Epithelial cell of esophagus (primary cell): ENCODE measurements at regions not wholly inside any gene's neighbourhood (a gene's known extent, or its start where the extent isn't known, plus 50 kb on each side); places are given as distances from the start of the nearest gene placed in this dataset.

ENCODE experiments used
- DNase-seq: peaks from one replicate; pipeline ENCODE4 v3.0.0; 2010; ENCODE audit warnings: low read depth
- H3K4me3 ChIP-seq: 2 replicates; pipeline ENCODE4 v1.5.1; 2011; ENCODE audit warnings: mild to moderate bottlenecking, low read length, control low read depth
- TF ChIP-seq, protein P1 (sequence below): IDR thresholded peaks from 2 replicates; pipeline ENCODE4 v1.5.1; 2011; ENCODE audit warnings: low read depth, mild to moderate bottlenecking, low read length, control low read depth, inconsistent platforms; ENCODE audit not compliant: insufficient read depth; ENCODE audit errors: missing control alignments

DNA sequence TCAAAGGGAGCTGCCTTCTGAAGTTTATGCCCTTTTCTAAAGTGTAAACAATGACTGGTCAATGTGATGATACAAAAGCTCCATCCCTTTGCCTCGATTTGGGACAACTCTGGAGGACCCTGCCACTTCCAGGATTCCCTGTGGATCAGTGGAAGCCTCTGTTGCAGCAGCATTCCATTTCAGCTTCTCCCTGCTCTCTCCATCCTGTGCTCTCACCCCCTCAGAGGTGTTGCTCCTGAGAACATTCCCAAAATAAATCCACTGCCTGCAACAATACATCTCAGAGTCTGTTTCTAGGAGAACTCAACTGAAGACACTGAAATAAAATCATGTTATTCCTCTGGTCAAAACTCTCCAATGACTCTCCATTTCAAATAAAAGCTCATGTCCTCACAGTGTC is 263.6 kb downstream of the HACE1 start:
- no peak overlapping the region for H3K4me3 ChIP-seq
- no peak for DNase-seq
- TF ChIP-seq, protein P1, sequence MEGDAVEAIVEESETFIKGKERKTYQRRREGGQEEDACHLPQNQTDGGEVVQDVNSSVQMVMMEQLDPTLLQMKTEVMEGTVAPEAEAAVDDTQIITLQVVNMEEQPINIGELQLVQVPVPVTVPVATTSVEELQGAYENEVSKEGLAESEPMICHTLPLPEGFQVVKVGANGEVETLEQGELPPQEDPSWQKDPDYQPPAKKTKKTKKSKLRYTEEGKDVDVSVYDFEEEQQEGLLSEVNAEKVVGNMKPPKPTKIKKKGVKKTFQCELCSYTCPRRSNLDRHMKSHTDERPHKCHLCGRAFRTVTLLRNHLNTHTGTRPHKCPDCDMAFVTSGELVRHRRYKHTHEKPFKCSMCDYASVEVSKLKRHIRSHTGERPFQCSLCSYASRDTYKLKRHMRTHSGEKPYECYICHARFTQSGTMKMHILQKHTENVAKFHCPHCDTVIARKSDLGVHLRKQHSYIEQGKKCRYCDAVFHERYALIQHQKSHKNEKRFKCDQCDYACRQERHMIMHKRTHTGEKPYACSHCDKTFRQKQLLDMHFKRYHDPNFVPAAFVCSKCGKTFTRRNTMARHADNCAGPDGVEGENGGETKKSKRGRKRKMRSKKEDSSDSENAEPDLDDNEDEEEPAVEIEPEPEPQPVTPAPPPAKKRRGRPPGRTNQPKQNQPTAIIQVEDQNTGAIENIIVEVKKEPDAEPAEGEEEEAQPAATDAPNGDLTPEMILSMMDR, result no peak

DNA sequence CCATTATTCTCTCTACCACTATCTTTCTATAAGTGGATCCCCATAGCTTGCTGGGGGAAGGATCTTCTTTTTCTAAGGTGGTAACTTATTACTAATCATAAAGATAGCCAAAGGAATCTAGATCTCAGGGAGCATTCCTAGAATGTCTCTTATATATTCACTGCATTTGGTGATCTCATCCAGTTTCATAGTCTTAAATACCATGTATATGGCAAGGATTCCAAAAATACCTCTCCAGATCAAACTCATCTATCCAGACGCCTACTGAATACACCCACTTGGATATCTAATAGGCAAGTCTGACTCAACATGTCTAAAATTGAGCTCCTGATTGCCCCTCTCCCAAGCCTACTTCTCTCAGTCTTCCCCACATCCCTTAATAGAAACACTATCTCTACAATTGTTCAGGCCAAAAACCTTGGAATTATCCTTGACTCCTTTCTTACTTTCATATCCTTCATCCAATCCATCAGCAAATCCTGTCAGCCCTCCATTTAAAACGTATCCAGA is 264.4 kb downstream of the HACE1 start:
- H3K4me3 ChIP-seq, result no peak overlapping the region
- DNase-seq, result no peak
- TF ChIP-seq, protein P1, result no peak

DNA sequence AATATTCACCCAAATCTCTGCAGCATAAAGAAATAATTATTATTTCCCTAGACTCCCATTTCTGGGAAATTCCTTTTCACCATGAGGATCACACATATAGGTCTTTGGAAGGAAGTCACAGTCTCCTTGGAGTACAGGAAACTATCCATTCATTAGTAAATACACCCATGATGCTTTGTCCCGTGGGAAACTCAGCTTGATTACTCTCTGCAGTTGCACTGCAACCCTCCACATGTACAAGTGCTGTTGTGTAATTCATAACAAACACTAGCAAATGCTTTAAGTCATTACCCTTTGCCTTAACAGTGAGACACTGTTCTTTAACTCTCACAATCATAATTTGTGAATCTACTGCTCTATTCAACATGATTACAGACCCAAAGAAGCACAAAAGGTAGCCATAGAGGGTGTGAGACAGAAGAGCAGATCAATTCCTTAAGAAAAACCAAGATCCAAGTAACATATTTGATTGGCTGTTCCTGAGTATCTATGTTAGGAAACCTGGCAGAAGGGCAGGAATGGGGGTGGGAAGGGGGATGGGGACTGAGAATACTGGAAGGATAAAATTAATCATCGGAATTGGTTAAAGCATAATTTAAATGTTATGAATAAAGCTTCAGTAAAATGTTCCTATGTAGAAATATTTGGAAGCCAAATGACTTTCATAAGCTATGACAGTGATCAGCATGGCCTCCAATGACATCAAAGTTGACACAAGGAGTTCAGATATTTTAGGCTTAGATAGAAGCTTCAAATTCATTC is 268.0 kb downstream of the HACE1 start:
- TF ChIP-seq, protein P1, result no peak
- H3K4me3 ChIP-seq, result no peak overlapping the region
- DNase-seq, result peak; percentile 24

DNA sequence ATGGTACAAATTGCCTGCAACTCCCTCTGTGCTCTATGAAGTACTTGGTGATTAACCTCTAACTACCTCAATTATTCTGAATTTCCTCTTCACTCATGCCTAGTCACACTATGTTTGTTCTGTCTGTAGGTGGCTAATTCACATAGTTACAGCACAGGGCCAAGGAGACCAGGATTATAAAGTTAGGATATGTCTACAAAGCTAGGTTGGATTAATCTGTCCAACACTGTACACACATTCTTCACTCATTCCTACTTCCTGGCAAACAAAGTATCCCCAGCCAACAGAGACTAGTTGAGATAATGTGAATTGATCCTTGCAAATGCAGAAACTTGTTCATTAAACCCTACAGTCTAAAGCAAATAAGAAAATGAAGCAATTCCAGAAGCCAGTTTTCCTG is 269.8 kb downstream of the HACE1 start:
- TF ChIP-seq, protein P1, result no peak
- H3K4me3 ChIP-seq, result no peak overlapping the region
- DNase-seq, result no peak

DNA sequence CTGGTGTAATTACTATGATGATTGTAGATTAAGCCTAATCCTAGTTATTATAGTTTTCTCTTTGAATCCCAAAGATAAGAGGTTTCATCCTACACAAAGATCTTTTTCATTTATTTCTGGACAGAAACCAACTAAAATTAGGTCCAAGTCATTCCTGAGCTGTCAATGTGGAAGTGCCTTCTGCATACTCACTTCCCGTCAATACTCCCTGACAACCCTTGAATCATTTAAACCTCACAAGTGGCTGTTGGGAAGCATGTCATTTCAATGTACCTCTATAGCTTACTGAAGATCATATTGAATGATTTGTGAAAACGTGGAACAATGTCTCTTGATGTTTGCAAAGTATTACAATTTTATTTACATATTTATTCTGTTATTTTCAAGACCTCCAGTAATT is 274.1 kb downstream of the HACE1 start:
- DNase-seq, result no peak
- no peak overlapping the region for H3K4me3 ChIP-seq
- TF ChIP-seq, protein P1, result no peak

DNA sequence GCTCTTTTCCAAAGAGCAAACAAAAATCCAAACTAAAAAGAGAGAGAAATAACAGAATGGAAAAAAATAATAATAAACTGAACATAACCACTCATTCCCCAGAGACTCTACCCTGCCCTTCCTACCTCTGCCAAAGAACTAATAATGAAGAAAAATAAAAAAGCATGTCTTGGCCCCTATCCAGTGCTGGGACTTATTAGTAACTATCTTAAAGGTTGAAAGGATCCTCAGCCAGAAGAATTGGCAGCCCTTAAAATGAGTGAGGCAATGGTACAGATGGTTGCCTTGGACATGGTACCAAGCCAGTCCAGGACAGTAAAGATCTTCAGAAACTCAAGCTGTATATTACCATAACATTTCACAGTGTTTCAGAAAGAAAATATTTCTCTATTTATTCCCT is 279.3 kb downstream of the HACE1 start:
- DNase-seq, result no peak
- TF ChIP-seq, protein P1, result no peak
- H3K4me3 ChIP-seq, result no peak overlapping the region
